HG02623 (cell line): ENCODE measurements at regions not wholly inside any gene's neighbourhood (a gene's known extent, or its start where the extent isn't known, plus 50 kb on each side); places are given as distances from the start of the nearest gene placed in this dataset.

Experiments
- ATAC-seq: cut with Tn5 transposase; IDR thresholded peaks from one replicate; pipeline ENCODE4 v1.9.1; 2021; ENCODE audit warnings: moderate library complexity; ENCODE audit not compliant: unreplicated experiment

- ATAC-seq: no peak
Observed at GRCh38 chr6:82017288-82017687, 230.3 kb downstream of the IBTK start.

GRCh38 chr6:82015526-82015925 lies 232.0 kb downstream of the IBTK start:
- no peak for ATAC-seq

GRCh38 chr6:82015043-82015442 lies 232.5 kb downstream of the IBTK start:
- no peak for ATAC-seq

GRCh38 chr6:82013561-82014530 lies 233.7 kb downstream of the IBTK start:
- ATAC-seq: no peak

GRCh38 chr6:82006027-82006738 lies 241.4 kb downstream of the IBTK start:
- peak; percentile 78 for ATAC-seq

- ATAC-seq: no peak
Observed at GRCh38 chr6:82000551-82000950, 247.0 kb downstream of the IBTK start.

- ATAC-seq: no peak
Observed at GRCh38 chr6:81999826-82000225, 247.3 kb upstream of the TENT5A start.

GRCh38 chr6:81999270-81999669 lies 246.8 kb upstream of the TENT5A start:
- no peak for ATAC-seq

- ATAC-seq: no peak
Observed at GRCh38 chr6:81998432-81998831, 246.0 kb upstream of the TENT5A start.

GRCh38 chr6:81997090-81997926 lies 244.8 kb upstream of the TENT5A start:
- ATAC-seq: peak; percentile 67

GRCh38 chr6:81996414-81996813 lies 243.9 kb upstream of the TENT5A start:
- ATAC-seq: peak; percentile 53

GRCh38 chr6:81995548-81996289 lies 243.2 kb upstream of the TENT5A start:
- ATAC-seq: no peak

- ATAC-seq: no peak
Observed at GRCh38 chr6:81988871-81989270, 236.4 kb upstream of the TENT5A start.

GRCh38 chr6:81988446-81988845 lies 236.0 kb upstream of the TENT5A start:
- ATAC-seq: no peak

- ATAC-seq: no peak
Observed at GRCh38 chr6:81987293-81987692, 234.8 kb upstream of the TENT5A start.

GRCh38 chr6:81985191-81985590 lies 232.7 kb upstream of the TENT5A start:
- ATAC-seq: no peak

GRCh38 chr6:81984599-81984998 lies 232.1 kb upstream of the TENT5A start:
- ATAC-seq: peak; percentile 52

- no peak for ATAC-seq
Observed at GRCh38 chr6:81981812-81982211, 229.3 kb upstream of the TENT5A start.

GRCh38 chr6:81979767-81980166 lies 227.3 kb upstream of the TENT5A start:
- ATAC-seq: no peak

GRCh38 chr6:81979329-81979728 lies 226.8 kb upstream of the TENT5A start:
- no peak for ATAC-seq
